HUES6 (cell line): ENCODE measurements at regions not wholly inside any gene's neighbourhood (a gene's known extent, or its start where the extent isn't known, plus 50 kb on each side); places are given as distances from the start of the nearest gene placed in this dataset.

Source experiments
- H3K27ac ChIP-seq: 2 replicates; pipeline ENCODE4 v1.7.0; 2013; ENCODE audit warnings: low read depth, mild to moderate bottlenecking, low read length, inconsistent platforms
- H3K27me3 ChIP-seq: 2 replicates; pipeline ENCODE4 v1.6.1; 2013; ENCODE audit warnings: low read length; ENCODE audit not compliant: control insufficient read depth, insufficient read depth
- H3K36me3 ChIP-seq: 2 replicates; pipeline ENCODE4 v1.6.1; 2013; ENCODE audit warnings: low read length; ENCODE audit not compliant: control insufficient read depth, insufficient read depth
- H3K4me1 ChIP-seq: 2 replicates; pipeline ENCODE4 v1.6.1; 2013; ENCODE audit warnings: low read length; ENCODE audit not compliant: control insufficient read depth, insufficient read depth
- H3K4me3 ChIP-seq: 2 replicates; pipeline ENCODE4 v1.5.1; 2013; ENCODE audit warnings: low read depth, low read length
- H3K9ac ChIP-seq: one replicate; pipeline ENCODE4 v1.6.1; 2013; ENCODE audit warnings: mild to moderate bottlenecking, low read length
- H3K9me3 ChIP-seq: 2 replicates; pipeline ENCODE4 v1.6.1; 2013; ENCODE audit warnings: low read depth, low read length; ENCODE audit not compliant: control insufficient read depth, insufficient read depth

- Histone ChIP-seq H3K9ac (no peak overlapping the region), H3K36me3 (no peaks in the 10 kb centered on the region), H3K4me3 (no peak overlapping the region), H3K4me1 (no peaks in the 10 kb centered on the region), H3K27me3 (no peaks in the 10 kb centered on the region), H3K27ac (no peak overlapping the region), H3K9me3 (peaks cover 5% of the 10 kb centered on the region; the same call in 1 of the 2 replicates)
These were observed 375.5 kb upstream of the IGFBP3 start for GRCh38 chr7:46296526-46296925.

- no peaks in the 10 kb centered on the region for H3K36me3 ChIP-seq
- peaks cover 5% of the 10 kb centered on the region; the same call in 1 of the 2 replicates for H3K9me3 ChIP-seq
- no peak overlapping the region for H3K9ac ChIP-seq
- H3K4me1 ChIP-seq = no peaks in the 10 kb centered on the region
- H3K27ac ChIP-seq = no peak overlapping the region
- H3K4me3 ChIP-seq = no peak overlapping the region
- H3K27me3 ChIP-seq = no peaks in the 10 kb centered on the region
These were observed 373.3 kb upstream of the IGFBP3 start for GRCh38 chr7:46294381-46294780.

DNA sequence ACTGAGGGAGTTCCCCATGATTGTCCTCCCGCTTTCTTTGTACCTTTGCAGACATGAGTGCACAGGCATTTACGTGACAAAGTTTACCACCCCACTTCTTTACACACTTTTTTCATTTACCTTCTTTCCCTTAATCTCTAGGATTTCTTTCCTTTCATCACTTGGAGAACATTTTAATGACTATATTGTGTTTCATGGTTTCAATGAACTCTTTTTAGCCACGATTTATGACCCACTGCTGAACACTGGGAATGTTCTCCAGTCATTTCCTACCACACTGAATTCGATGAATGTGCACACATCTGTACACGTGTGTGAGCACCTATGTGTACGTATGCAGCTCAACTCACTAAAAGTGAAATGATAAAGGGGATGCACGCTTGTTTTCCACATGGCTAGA lies 371.7 kb upstream of the IGFBP3 start:
- H3K27me3 ChIP-seq = no peaks in the 10 kb centered on the region
- H3K27ac ChIP-seq = no peak overlapping the region
- no peak overlapping the region for H3K4me3 ChIP-seq
- peaks cover 5% of the 10 kb centered on the region; the same call in 1 of the 2 replicates for H3K9me3 ChIP-seq
- H3K4me1 ChIP-seq = no peaks in the 10 kb centered on the region
- no peaks in the 10 kb centered on the region for H3K36me3 ChIP-seq
- no peak overlapping the region for H3K9ac ChIP-seq

DNA sequence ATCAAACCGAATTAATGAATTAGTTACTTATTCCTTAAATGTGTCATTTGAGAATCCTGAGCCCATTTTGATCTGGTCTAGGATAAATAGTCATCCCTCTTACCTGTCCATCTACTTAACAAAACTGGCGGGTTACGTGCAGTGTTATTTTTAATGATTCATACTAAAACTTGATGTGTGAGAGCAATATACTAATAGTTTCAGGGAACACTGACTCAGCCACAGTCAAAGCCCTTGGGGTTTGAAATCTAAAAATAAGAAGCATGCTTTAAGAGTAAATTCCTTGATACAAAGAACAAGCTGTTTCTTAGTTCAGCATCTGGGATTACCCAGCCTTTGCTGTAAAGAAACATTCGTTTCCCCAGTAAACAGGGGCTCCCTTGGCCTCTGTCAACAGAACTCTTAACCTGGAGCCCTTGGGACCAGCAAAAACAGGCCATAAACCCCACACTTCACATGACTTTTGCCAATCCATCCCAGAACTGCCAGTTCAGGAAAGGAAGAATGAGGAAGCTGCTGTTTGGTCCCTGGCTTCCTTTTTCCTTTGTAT lies 370.6 kb upstream of the IGFBP3 start:
- Histone ChIP-seq H3K9ac (no peak overlapping the region), H3K9me3 (peaks cover 3% of the 10 kb centered on the region; the same call in 1 of the 2 replicates), H3K36me3 (no peaks in the 10 kb centered on the region), H3K4me3 (no peak overlapping the region), H3K4me1 (no peaks in the 10 kb centered on the region), H3K27me3 (no peaks in the 10 kb centered on the region), H3K27ac (no peak overlapping the region)

DNA sequence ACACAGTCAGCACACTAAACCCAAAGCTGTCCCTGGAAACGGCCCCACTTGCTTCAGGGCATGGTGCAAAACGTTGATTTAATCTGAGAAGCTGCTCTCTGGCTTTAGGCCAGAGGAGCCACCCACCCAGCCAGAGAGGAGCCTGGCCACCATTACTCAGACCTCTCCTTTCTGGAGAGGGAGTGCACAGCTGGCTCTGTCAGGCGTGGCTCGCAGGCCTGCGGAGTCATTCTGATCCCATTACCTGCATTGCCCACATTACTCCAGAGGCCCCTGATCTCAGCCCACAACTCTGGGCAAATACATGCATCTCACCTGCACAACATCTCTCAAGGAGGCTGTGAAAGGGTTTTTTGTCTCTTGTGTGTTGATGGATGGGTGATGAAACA lies 370.0 kb upstream of the IGFBP3 start:
- Histone ChIP-seq H3K27ac (no peak overlapping the region), H3K36me3 (no peaks in the 10 kb centered on the region), H3K4me1 (no peaks in the 10 kb centered on the region), H3K27me3 (no peaks in the 10 kb centered on the region), H3K9ac (no peak overlapping the region), H3K9me3 (no peaks in the 10 kb centered on the region), H3K4me3 (no peak overlapping the region)

DNA sequence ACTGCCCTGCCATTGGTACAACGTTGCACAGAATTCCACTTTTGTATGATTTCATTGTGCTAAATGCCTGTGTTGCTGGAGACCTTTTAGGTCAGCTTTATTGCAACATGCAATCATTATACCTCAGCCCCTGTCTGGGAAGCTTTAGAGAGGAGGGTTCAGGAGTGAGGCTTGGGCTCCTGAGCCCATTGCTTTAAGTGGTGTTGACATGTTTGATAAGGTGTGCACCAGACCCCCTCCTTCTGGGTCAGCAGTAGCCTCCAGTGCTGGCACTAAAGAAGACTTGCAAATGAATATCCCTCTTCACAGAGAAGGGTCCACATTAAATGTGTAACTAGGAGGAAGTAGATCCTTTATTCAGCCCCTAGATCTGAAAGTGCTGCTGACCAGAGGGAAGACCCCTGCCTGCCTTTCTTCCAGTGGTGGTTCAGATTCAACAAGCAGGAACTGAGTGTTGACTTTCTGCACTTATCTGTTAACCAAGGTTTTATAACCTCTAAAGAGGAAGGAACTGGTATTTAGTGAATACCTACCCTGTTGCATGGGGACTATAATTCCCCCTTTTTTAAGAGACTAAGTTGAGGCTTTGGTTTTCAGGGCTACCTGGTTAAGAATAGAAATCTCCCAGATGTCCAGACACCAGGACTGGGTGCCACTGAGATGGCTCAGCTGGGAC lies 369.4 kb upstream of the IGFBP3 start:
- H3K4me1 ChIP-seq = no peaks in the 10 kb centered on the region
- H3K9me3 ChIP-seq = no peaks in the 10 kb centered on the region
- no peaks in the 10 kb centered on the region for H3K36me3 ChIP-seq
- H3K4me3 ChIP-seq = no peak overlapping the region
- no peak overlapping the region for H3K27ac ChIP-seq
- no peak overlapping the region for H3K9ac ChIP-seq
- H3K27me3 ChIP-seq = no peaks in the 10 kb centered on the region

GRCh38 chr7:46288861-46289260 lies 367.8 kb upstream of the IGFBP3 start:
- Histone ChIP-seq H3K4me3 (no peak overlapping the region), H3K9ac (no peak overlapping the region), H3K27ac (no peak overlapping the region), H3K4me1 (no peaks in the 10 kb centered on the region), H3K27me3 (no peaks in the 10 kb centered on the region), H3K36me3 (no peaks in the 10 kb centered on the region), H3K9me3 (no peaks in the 10 kb centered on the region)

DNA sequence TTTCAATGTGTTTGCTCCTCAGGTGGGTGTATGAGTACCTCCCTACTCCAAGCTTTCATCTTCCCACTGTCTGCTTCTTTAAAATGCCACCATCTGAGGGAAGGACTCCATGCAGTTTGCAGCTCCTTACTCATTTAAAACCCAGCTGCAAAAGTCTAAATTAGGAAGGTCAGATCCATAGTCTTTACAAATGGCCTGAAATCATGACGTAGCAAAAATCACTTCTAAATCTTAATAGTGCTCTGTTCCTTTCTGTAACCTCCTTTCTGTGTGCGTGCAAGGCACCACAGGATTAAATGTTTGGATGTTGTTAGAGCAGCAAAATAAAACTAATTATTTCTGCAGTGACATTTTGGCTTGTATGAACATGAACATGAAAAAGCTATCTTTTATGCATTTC lies 366.9 kb upstream of the IGFBP3 start:
- Histone ChIP-seq H3K27me3 (no peaks in the 10 kb centered on the region), H3K27ac (no peak overlapping the region), H3K4me1 (no peaks in the 10 kb centered on the region), H3K4me3 (no peak overlapping the region), H3K9ac (no peak overlapping the region), H3K36me3 (no peaks in the 10 kb centered on the region), H3K9me3 (no peaks in the 10 kb centered on the region)

DNA sequence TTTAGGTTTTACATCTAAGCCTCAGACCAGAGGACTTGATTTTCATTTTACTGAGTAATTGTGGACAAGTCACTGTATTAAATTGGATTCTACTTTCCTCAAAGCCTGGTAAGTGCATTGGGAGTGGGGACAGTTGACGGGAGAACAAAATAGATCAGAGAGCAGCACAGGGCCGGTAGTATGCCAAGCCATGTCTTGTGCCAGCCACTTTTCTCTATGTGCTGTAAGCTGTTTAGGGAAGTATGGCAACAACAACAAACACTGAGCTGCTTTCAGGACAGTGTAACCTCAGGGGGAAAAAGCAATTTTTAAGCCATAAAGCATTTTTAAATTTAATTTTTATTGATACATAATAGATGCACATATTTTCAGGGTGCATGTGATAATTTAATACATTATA lies 365.9 kb upstream of the IGFBP3 start:
- Histone ChIP-seq H3K4me3 (no peak overlapping the region), H3K27ac (no peak overlapping the region), H3K9me3 (no peaks in the 10 kb centered on the region), H3K27me3 (no peaks in the 10 kb centered on the region), H3K9ac (no peak overlapping the region), H3K36me3 (no peaks in the 10 kb centered on the region), H3K4me1 (no peaks in the 10 kb centered on the region)

- Histone ChIP-seq H3K9ac (no peak overlapping the region), H3K4me1 (no peaks in the 10 kb centered on the region; the same call in 1 of the 2 replicates), H3K9me3 (no peaks in the 10 kb centered on the region), H3K27me3 (no peaks in the 10 kb centered on the region), H3K27ac (no peak overlapping the region), H3K36me3 (no peaks in the 10 kb centered on the region), H3K4me3 (no peak overlapping the region)
These were observed 365.3 kb upstream of the IGFBP3 start for GRCh38 chr7:46286356-46286755.

DNA sequence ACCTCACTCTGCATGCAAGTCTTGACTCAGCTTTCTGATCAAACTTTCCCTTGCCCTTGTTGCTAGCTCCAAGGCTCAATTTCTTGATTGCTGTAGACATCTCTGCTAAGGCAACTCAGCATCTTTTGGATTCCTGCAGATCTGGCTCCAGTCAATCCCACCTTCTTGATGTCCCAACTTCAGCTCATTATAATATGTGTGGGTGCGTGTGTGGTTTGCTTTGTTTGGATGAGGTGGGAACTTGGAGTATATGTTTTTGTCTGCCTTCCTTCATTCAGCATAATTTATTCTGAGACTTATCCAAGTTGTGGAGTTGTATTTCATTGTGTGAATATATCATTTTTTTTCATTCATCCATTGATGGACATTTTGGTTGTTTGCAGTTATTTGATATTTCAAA lies 364.8 kb upstream of the IGFBP3 start:
- H3K27me3 ChIP-seq = no peaks in the 10 kb centered on the region
- no peak overlapping the region for H3K4me3 ChIP-seq
- H3K36me3 ChIP-seq = no peaks in the 10 kb centered on the region
- H3K27ac ChIP-seq = no peak overlapping the region
- H3K9me3 ChIP-seq = no peaks in the 10 kb centered on the region
- H3K4me1 ChIP-seq = no peaks in the 10 kb centered on the region; the same call in 1 of the 2 replicates
- H3K9ac ChIP-seq = no peak overlapping the region
